ENCODE measurements at regions not wholly inside any gene's neighbourhood (a gene's known extent, or its start where the extent isn't known, plus 50 kb on each side); places are given as distances from the start of the nearest gene placed in this dataset.

DNA sequence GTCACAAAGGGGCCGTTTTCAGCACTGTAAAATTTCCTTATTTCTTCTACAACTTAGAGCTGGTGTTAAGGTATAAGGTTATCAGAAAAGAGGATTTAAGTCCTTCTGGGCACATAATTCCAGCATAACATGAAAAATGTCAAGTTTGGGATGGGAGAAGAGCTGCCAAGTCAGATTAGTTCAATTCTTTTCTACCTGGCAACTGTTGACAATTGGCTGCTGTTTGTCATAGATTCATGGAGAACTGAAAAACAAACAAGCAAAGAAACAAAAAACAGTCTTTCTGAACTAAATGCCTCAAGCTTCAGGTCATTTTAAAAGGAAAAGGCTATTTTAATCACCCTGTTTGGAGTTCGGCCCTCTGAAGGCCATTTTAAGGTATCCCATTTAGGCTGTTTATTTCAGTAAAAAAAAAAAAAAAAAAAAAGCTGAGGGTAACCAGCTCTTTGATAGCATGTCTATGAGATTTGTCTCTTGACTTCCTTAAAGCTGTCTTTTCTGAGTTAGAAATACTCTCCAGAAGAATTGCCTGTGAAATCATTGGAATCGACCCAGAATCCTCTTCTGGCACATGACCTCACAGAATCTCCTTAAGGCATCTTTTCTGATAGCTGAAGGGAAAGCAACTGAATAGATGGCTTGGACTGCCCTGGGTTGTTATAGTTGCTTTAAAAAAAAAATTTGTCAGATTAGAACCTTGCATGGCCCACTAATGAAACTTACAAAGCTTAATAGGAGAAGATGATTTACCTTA lies 173.3 kb downstream of the SEMA6D start:
- FAIRE-seq (no peak), DNase-seq (ENCODE audit: low read depth in 1 of 2, low spot score in 2 of 2) (no peak)
- ChIA-PET POLR2A (ENCODE audit: partially characterized antibody) (no interaction called here), CTCF (ENCODE audit: partially characterized antibody) (interaction anchor here (0.7 to 1.5 kb wide), 9 partner anchors 8 to 194 kb away, joined by 3 to 6 read pairs (median 3); no protein-coding TSS in a partner anchor)
- Histone ChIP-seq H3K56ac (replicated peaks; ENCODE audit: insufficient read length, low read depth, low read length) (no peak overlapping the region), H3K23me2 (ENCODE audit: low read depth, low read length) (no peaks in the 10 kb centered on the region), H2BK15ac (ENCODE audit: low read length) (no peak overlapping the region), H4K91ac (replicated peaks; ENCODE audit: insufficient read length, low read length) (no peak overlapping the region), H3K23ac (ENCODE audit: insufficient read length) (no peak overlapping the region), H3K9me3 (ENCODE audit: insufficient read depth in 2 of 2, low read depth in 1 of 2, low read length in 1 of 2) (no peaks in the 10 kb centered on the region), H3K27ac (ENCODE audit: low read depth, low read length) (no peak overlapping the region), H2AFZ (ENCODE audit: low read length) (no peak overlapping the region), H3K9ac (replicated peaks in 1 of 4; ENCODE audit: extremely low read depth in 1 of 4, low read depth in 3 of 4, low read length in 3 of 4) (no peak overlapping the region), H3K18ac (ENCODE audit: extremely low read depth, low read length) (no peak overlapping the region), H3K4me2 (ENCODE audit: insufficient read depth in 1 of 2, low read depth in 2 of 2, low read length in 2 of 2) (no peak overlapping the region), H3K14ac (ENCODE audit: insufficient read length) (no peak overlapping the region), H3K27me3 (replicated peaks in 1 of 4; ENCODE audit: control insufficient read depth in 3 of 4, extremely low read depth in 1 of 4, insufficient read depth in 3 of 4, low read length in 3 of 4) (peaks cover 2 to 15% (median 9%) of the 10 kb centered on the region in 4 experiments; a peak in 6 of 7 replicates), H3K4me3 (ENCODE audit: extremely low read depth in 1 of 4, insufficient read depth in 2 of 4, low read depth in 3 of 4, low read length in 4 of 4) (no peak overlapping the region), H2BK120ac (replicated peaks; ENCODE audit: low read depth, low read length) (no peak overlapping the region), H4K20me1 (replicated peaks in 1 of 2; ENCODE audit: control insufficient read depth in 1 of 2, insufficient read depth in 2 of 2, low read length in 2 of 2) (no peaks in the 10 kb centered on the region), H3K79me2 (ENCODE audit: control insufficient read depth in 1 of 2, insufficient read depth in 2 of 2, low read length in 2 of 2) (no peaks in the 10 kb centered on the region), H4K8ac (ENCODE audit: extremely low read depth, insufficient read depth, low read length) (no peak overlapping the region), H2BK20ac (ENCODE audit: low read length) (no peak overlapping the region), H3K79me1 (ENCODE audit: low read depth, low read length) (no peaks in the 10 kb centered on the region), H2BK5ac (ENCODE audit: low read depth, low read length) (no peak overlapping the region), H3K4ac (replicated peaks; ENCODE audit: insufficient read length, low read depth, low read length) (no peak overlapping the region), H2AK5ac (ENCODE audit: low read depth, low read length) (no peak overlapping the region), H3K4me1 (replicated peaks in 1 of 4; ENCODE audit: control insufficient read depth in 3 of 4, insufficient read depth in 4 of 4, low read length in 3 of 4) (peaks cover 0 to 9% (median 5%) of the 10 kb centered on the region in 4 experiments; a peak in 4 of 7 replicates), H2BK12ac (ENCODE audit: low read depth, low read length) (no peak overlapping the region), H3K36me3 (ENCODE audit: control insufficient read depth in 2 of 4, insufficient read depth in 4 of 4, low read length in 3 of 4) (no peaks in the 10 kb centered on the region), H4K5ac (ENCODE audit: insufficient read length, low read depth, low read length) (no peak overlapping the region)
- TF ChIP-seq RFX5 (IDR thresholded peaks at IDR 0.05; ENCODE audit: borderline replicate concordance, low read depth, low read length) = peak; percentile 69
- no peak for TF ChIP-seq BACH1 (IDR thresholded peaks at IDR 0.05; ENCODE audit: low read length)
- TF ChIP-seq EZH2 (IDR thresholded peaks at IDR 0.05; ENCODE audit: low read depth, low read length, severe bottlenecking) = no peak
- no peak for TF ChIP-seq NRF1 (IDR thresholded peaks at IDR 0.05; ENCODE audit: low read depth, low read length)
- TF ChIP-seq RAD21 (IDR thresholded peaks at IDR 0.05 in 1 of 2, conservative IDR thresholded peaks at IDR 0.05 in 1 of 2; ENCODE audit: low read depth in 2 of 2, low read length in 2 of 2) = no peak
- no peak for TF ChIP-seq SP1 (IDR thresholded peaks at IDR 0.05; ENCODE audit: low read depth, low read length)
- no peak for TF ChIP-seq SIN3A (conservative IDR thresholded peaks at IDR 0.05 in 1 of 2, IDR thresholded peaks at IDR 0.05 in 1 of 2; ENCODE audit: low read depth in 1 of 2, low read length in 2 of 2)
- no peak for TF ChIP-seq NANOG (IDR thresholded peaks at IDR 0.05; ENCODE audit: insufficient read depth, low read depth, low read length, poor library complexity, severe bottlenecking)
- 95% methylated on average over 3 of the region's 3 CpGs; no CpG with 5 or more reads in 1 of the 2 experiments for WGBS, 2 experiments (ENCODE audit: extremely low coverage in 1 of 2, insufficient coverage in 1 of 2, insufficient read length in 1 of 2, insufficient replicate concordance in 2 of 2, low coverage in 1 of 2, low lambda C conversion rate in 2 of 2, missing lambda C conversion rate in 1 of 2)
